Thoracic aorta (tissue), 2 donors: ENCODE measurements at regions not wholly inside any gene's neighbourhood (a gene's known extent, or its start where the extent isn't known, plus 50 kb on each side); places are given as distances from the start of the nearest gene placed in this dataset.
A peak's percentile ranks its signal among the peaks of the same experiment; 100 is the strongest.

Experiments
- ATAC-seq: fragments of 150-250 bp; one replicate; pipeline ENCODE4 v1.8.0; 2017; ENCODE audit warnings: low read depth; ENCODE audit not compliant: insufficient number of reproducible peaks, low FRiP score
- DNase-seq: peaks from one replicate; pipeline ENCODE4 v3.0.0-alpha.2; 2020; ENCODE audit warnings: low spot score
- H3K27ac ChIP-seq, 2 donors: fragments of 200-600 bp; sonication (generic); 1 replicate in 1 of 2; 2 replicates in 1 of 2; pipeline ENCODE4 v1.5.1; 2016; ENCODE audit warnings: mild to moderate bottlenecking in 2 of 2, moderate library complexity in 2 of 2
- H3K27me3 ChIP-seq: fragments of 200-600 bp; sonication (generic); replicated peaks from 2 replicates; pipeline ENCODE4 v1.6.0; 2016; ENCODE audit warnings: mild to moderate bottlenecking; ENCODE audit not compliant: insufficient read depth
- H3K36me3 ChIP-seq: fragments of 200-600 bp; sonication (generic); one replicate; pipeline ENCODE4 v1.5.1; 2016
- H3K4me1 ChIP-seq, 2 donors: fragments of 200-600 bp; sonication (generic); 1 replicate in 1 of 2; 2 replicates in 1 of 2; pipeline versions ENCODE4 v1.5.1 to v1.6.0; 2016; ENCODE audit warnings: low read depth in 2 of 2, mild to moderate bottlenecking in 1 of 2; ENCODE audit not compliant: control insufficient read depth in 1 of 2
- H3K4me3 ChIP-seq: fragments of 200-600 bp; sonication (generic); 2 replicates; pipeline ENCODE4 v1.5.1; 2016; ENCODE audit warnings: mild to moderate bottlenecking
- H3K9me3 ChIP-seq: fragments of 200-600 bp; sonication (generic); 2 replicates; pipeline ENCODE4 v1.5.1; 2016
- CTCF ChIP-seq: fragments of 200-600 bp; sonication (generic); IDR thresholded peaks from one replicate; pipeline ENCODE4 v1.5.1; 2019; ENCODE audit warnings: antibody characterized with exemption

GRCh38 chr1:172732427-172732826 is 73.5 kb downstream of the FASLG start:
- no peaks in the 10 kb centered on the region for H3K27me3 ChIP-seq
- no peak overlapping the region for H3K4me3 ChIP-seq
- no peak for TF ChIP-seq CTCF

GRCh38 chr1:172733815-172734214 is 74.9 kb downstream of the FASLG start:
- no peak for TF ChIP-seq CTCF

More at GRCh38 chr1:172732427-172732826, 73.5 kb downstream of the FASLG start:
- H3K36me3 ChIP-seq, result no peaks in the 10 kb centered on the region
- H3K9me3 ChIP-seq, result peaks cover 4% of the 10 kb centered on the region
- ATAC-seq (no peak), DNase-seq (no peak)
- H3K4me1 ChIP-seq, result no peaks in the 10 kb centered on the region
- no peak overlapping the region for H3K27ac ChIP-seq

GRCh38 chr1:172738389-172738788 is 79.5 kb downstream of the FASLG start:
- Histone ChIP-seq H3K27ac (no peak overlapping the region), H3K4me1 (no peaks in the 10 kb centered on the region), H3K36me3 (no peaks in the 10 kb centered on the region), H3K4me3 (no peak overlapping the region), H3K27me3 (no peaks in the 10 kb centered on the region), H3K9me3 (no peaks in the 10 kb centered on the region)
- no peak for DNase-seq
- no peak for ATAC-seq
- TF ChIP-seq CTCF, result no peak

More at GRCh38 chr1:172733815-172734214, 74.9 kb downstream of the FASLG start:
- H3K9me3 ChIP-seq, result peaks cover 3% of the 10 kb centered on the region
- H3K27me3 ChIP-seq, result no peaks in the 10 kb centered on the region
- DNase-seq (no peak), ATAC-seq (no peak)
- H3K36me3 ChIP-seq, result no peaks in the 10 kb centered on the region
- no peaks in the 10 kb centered on the region for H3K4me1 ChIP-seq
- H3K4me3 ChIP-seq, result no peak overlapping the region
- no peak overlapping the region for H3K27ac ChIP-seq

- no peak for ATAC-seq
These were observed 83.9 kb downstream of the FASLG start for GRCh38 chr1:172742599-172743500.

More at GRCh38 chr1:172742599-172743500, 83.9 kb downstream of the FASLG start:
- Histone ChIP-seq H3K27ac (no peak overlapping the region), H3K9me3 (no peaks in the 10 kb centered on the region), H3K4me3 (no peak overlapping the region), H3K27me3 (no peaks in the 10 kb centered on the region), H3K36me3 (no peaks in the 10 kb centered on the region), H3K4me1 (peaks cover 11% of the 10 kb centered on the region in 2 donors)
- TF ChIP-seq CTCF, result peak; percentile 41
- DNase-seq, result no peak
